GM21723 (cell line): ENCODE measurements at regions not wholly inside any gene's neighbourhood (a gene's known extent, or its start where the extent isn't known, plus 50 kb on each side); places are given as distances from the start of the nearest gene placed in this dataset.
A peak's percentile ranks its signal among the peaks of the same experiment; 100 is the strongest.

Experiments used
- ATAC-seq: cut with Tn5 transposase; IDR thresholded peaks from one replicate; pipeline ENCODE4 v1.9.1; 2021; ENCODE audit warnings: mild to moderate bottlenecking, moderate library complexity; ENCODE audit not compliant: unreplicated experiment

- peak; percentile 72 for ATAC-seq
Observed at GRCh38 chr2:8525582-8526402, 156.1 kb upstream of the ID2 start.

- no peak for ATAC-seq
Observed at GRCh38 chr2:8526403-8526696, 155.5 kb upstream of the ID2 start.

GRCh38 chr2:8527031-8527430, 154.8 kb upstream of the ID2 start:
- no peak for ATAC-seq

- no peak for ATAC-seq
Observed at GRCh38 chr2:8527676-8528075, 154.2 kb upstream of the ID2 start.

GRCh38 chr2:8528863-8529262, 153.0 kb upstream of the ID2 start:
- ATAC-seq: no peak

GRCh38 chr2:8529706-8530277, 152.1 kb upstream of the ID2 start:
- ATAC-seq: no peak

GRCh38 chr2:8531481-8531880, 150.4 kb upstream of the ID2 start:
- ATAC-seq: no peak

GRCh38 chr2:8532438-8532837, 149.4 kb upstream of the ID2 start:
- no peak for ATAC-seq

GRCh38 chr2:8533923-8534322, 147.9 kb upstream of the ID2 start:
- no peak for ATAC-seq

- no peak for ATAC-seq
Observed at GRCh38 chr2:8534386-8534728, 147.5 kb upstream of the ID2 start.

- ATAC-seq: no peak
Observed at GRCh38 chr2:8534729-8535468, 147.0 kb upstream of the ID2 start.

GRCh38 chr2:8535469-8535795, 146.4 kb upstream of the ID2 start:
- ATAC-seq: no peak

- no peak for ATAC-seq
Observed at GRCh38 chr2:8535821-8536685, 145.8 kb upstream of the ID2 start.

- no peak for ATAC-seq
Observed at GRCh38 chr2:8536686-8537561, 144.9 kb upstream of the ID2 start.

GRCh38 chr2:8537562-8538155, 144.2 kb upstream of the ID2 start:
- ATAC-seq: no peak

- no peak for ATAC-seq
Observed at GRCh38 chr2:8538531-8538930, 143.3 kb upstream of the ID2 start.

- ATAC-seq: no peak
Observed at GRCh38 chr2:8538931-8539621, 142.8 kb upstream of the ID2 start.

- no peak for ATAC-seq
Observed at GRCh38 chr2:8539743-8540551, 141.9 kb upstream of the ID2 start.

- no peak for ATAC-seq
Observed at GRCh38 chr2:8540552-8541055, 141.3 kb upstream of the ID2 start.
